Activated naive CD4-positive, alpha-beta T cell treated with anti-CD3 and anti-CD28 coated beads, Interleukin-2, amount 10 ng/mL, durations not matched to agents 7 days and 5 days (primary cell): ENCODE measurements at regions not wholly inside any gene's neighbourhood (a gene's known extent, or its start where the extent isn't known, plus 50 kb on each side); places are given as distances from the start of the nearest gene placed in this dataset.
A peak's percentile ranks its signal among the peaks of the same experiment; 100 is the strongest.

Experiments
- CTCF ChIA-PET: fragments of 350-600 bp; sonication (Branson Sonifier 250); formaldehyde crosslinking; loops from one replicate; lab custom pipeline; 2021; ENCODE audit warnings: antibody characterized with exemption; lab: Charles Lee
- DNase-seq: peaks from one replicate; pipeline ENCODE4 v3.0.0-alpha.2; 2020
- H3K27ac Mint-ChIP-seq: one replicate; pipeline ENCODE4 v1.8.0; 2021; ENCODE audit warnings: mild to moderate bottlenecking, moderate library complexity, mixed read lengths
- H3K27me3 Mint-ChIP-seq: one replicate; pipeline ENCODE4 v1.8.0; 2021; ENCODE audit warnings: mild to moderate bottlenecking, mixed read lengths
- H3K36me3 Mint-ChIP-seq: one replicate; pipeline ENCODE4 v1.8.0; 2021; ENCODE audit warnings: mixed read lengths
- H3K4me1 Mint-ChIP-seq: one replicate; pipeline ENCODE4 v1.8.0; 2021; ENCODE audit warnings: mixed read lengths
- H3K4me3 Mint-ChIP-seq: one replicate; pipeline ENCODE4 v1.8.0; 2021; ENCODE audit warnings: mild to moderate bottlenecking, moderate library complexity, mixed read lengths
- H3K9me3 Mint-ChIP-seq: one replicate; pipeline ENCODE4 v1.8.0; 2021; ENCODE audit warnings: mixed read lengths

- peaks cover 1% of the 10 kb centered on the region for H3K9me3 Mint-ChIP-seq
- CTCF ChIA-PET = no interaction called here
- no peaks in the 10 kb centered on the region for H3K4me1 Mint-ChIP-seq
Observed at GRCh38 chr7:52021343-52021742, 704.7 kb upstream of the COBL start.

GRCh38 chr7:52018680-52019054 lies 702.1 kb upstream of the COBL start:
- DNase-seq = no peak
- Mint-ChIP-seq H3K27me3 (no peaks in the 10 kb centered on the region), H3K4me1 (no peaks in the 10 kb centered on the region), H3K9me3 (peaks cover 1% of the 10 kb centered on the region), H3K27ac (no peak overlapping the region), H3K4me3 (no peak overlapping the region), H3K36me3 (no peaks in the 10 kb centered on the region)
- CTCF ChIA-PET = no interaction called here

More at GRCh38 chr7:52021343-52021742, 704.7 kb upstream of the COBL start:
- no peak for DNase-seq
- Mint-ChIP-seq H3K4me3 (no peak overlapping the region), H3K36me3 (no peaks in the 10 kb centered on the region), H3K27ac (no peak overlapping the region), H3K27me3 (no peaks in the 10 kb centered on the region)

GRCh38 chr7:52017802-52018679 lies 701.4 kb upstream of the COBL start:
- Mint-ChIP-seq H3K36me3 (no peaks in the 10 kb centered on the region), H3K4me3 (no peak overlapping the region), H3K4me1 (no peaks in the 10 kb centered on the region), H3K27me3 (no peaks in the 10 kb centered on the region), H3K9me3 (peaks cover 1% of the 10 kb centered on the region), H3K27ac (no peak overlapping the region)
- peak; percentile 23 for DNase-seq
- CTCF ChIA-PET = no interaction called here

GRCh38 chr7:52009181-52009580 lies 692.6 kb upstream of the COBL start:
- H3K9me3 Mint-ChIP-seq = peaks cover 19% of the 10 kb centered on the region
- no peak for DNase-seq
- H3K4me1 Mint-ChIP-seq = no peaks in the 10 kb centered on the region
- no peak overlapping the region for H3K4me3 Mint-ChIP-seq
- H3K27me3 Mint-ChIP-seq = no peaks in the 10 kb centered on the region
- no peak overlapping the region for H3K27ac Mint-ChIP-seq
- no peaks in the 10 kb centered on the region for H3K36me3 Mint-ChIP-seq
- CTCF ChIA-PET = no interaction called here

GRCh38 chr7:52006674-52007073 lies 690.1 kb upstream of the COBL start:
- CTCF ChIA-PET = no interaction called here
- Mint-ChIP-seq H3K27ac (no peak overlapping the region), H3K27me3 (no peaks in the 10 kb centered on the region), H3K9me3 (peaks cover 18% of the 10 kb centered on the region), H3K36me3 (no peaks in the 10 kb centered on the region), H3K4me3 (no peak overlapping the region), H3K4me1 (no peaks in the 10 kb centered on the region)
- no peak for DNase-seq

GRCh38 chr7:52005613-52006012 lies 689.0 kb upstream of the COBL start:
- Mint-ChIP-seq H3K4me1 (no peaks in the 10 kb centered on the region), H3K27ac (no peak overlapping the region), H3K4me3 (no peak overlapping the region), H3K9me3 (peaks cover 13% of the 10 kb centered on the region), H3K27me3 (no peaks in the 10 kb centered on the region), H3K36me3 (no peaks in the 10 kb centered on the region)
- DNase-seq = no peak
- CTCF ChIA-PET = no interaction called here

GRCh38 chr7:51995596-51996179 lies 679.1 kb upstream of the COBL start:
- Mint-ChIP-seq H3K4me3 (no peak overlapping the region), H3K27me3 (no peaks in the 10 kb centered on the region), H3K4me1 (no peaks in the 10 kb centered on the region), H3K27ac (no peak overlapping the region), H3K36me3 (no peaks in the 10 kb centered on the region), H3K9me3 (peaks cover 14% of the 10 kb centered on the region)
- DNase-seq = no peak
- CTCF ChIA-PET = no interaction called here

- Mint-ChIP-seq H3K27ac (no peak overlapping the region), H3K4me1 (no peaks in the 10 kb centered on the region), H3K4me3 (no peak overlapping the region), H3K36me3 (no peaks in the 10 kb centered on the region), H3K27me3 (no peaks in the 10 kb centered on the region), H3K9me3 (peaks cover 9% of the 10 kb centered on the region)
- CTCF ChIA-PET = no interaction called here
- no peak for DNase-seq
Observed at GRCh38 chr7:51982653-51983052, 666.0 kb upstream of the COBL start.

GRCh38 chr7:51980812-51981211 lies 664.2 kb upstream of the COBL start:
- Mint-ChIP-seq H3K36me3 (no peaks in the 10 kb centered on the region), H3K27ac (no peak overlapping the region), H3K9me3 (peaks cover 3% of the 10 kb centered on the region), H3K4me1 (no peaks in the 10 kb centered on the region), H3K27me3 (no peaks in the 10 kb centered on the region), H3K4me3 (no peak overlapping the region)
- CTCF ChIA-PET = no interaction called here
- DNase-seq = no peak

- no peak overlapping the region for H3K27ac Mint-ChIP-seq
Observed at GRCh38 chr7:51980313-51980712, 663.7 kb upstream of the COBL start.

GRCh38 chr7:51977913-51978312 lies 661.3 kb upstream of the COBL start:
- H3K36me3 Mint-ChIP-seq = no peaks in the 10 kb centered on the region

More at GRCh38 chr7:51980313-51980712, 663.7 kb upstream of the COBL start:
- no peak overlapping the region for H3K4me3 Mint-ChIP-seq
- no peaks in the 10 kb centered on the region for H3K4me1 Mint-ChIP-seq
- H3K9me3 Mint-ChIP-seq = peaks cover 3% of the 10 kb centered on the region
- CTCF ChIA-PET = no interaction called here
- no peaks in the 10 kb centered on the region for H3K27me3 Mint-ChIP-seq
- H3K36me3 Mint-ChIP-seq = no peaks in the 10 kb centered on the region
- no peak for DNase-seq

GRCh38 chr7:51973939-51974338 lies 657.3 kb upstream of the COBL start:
- no peaks in the 10 kb centered on the region for H3K4me1 Mint-ChIP-seq
- H3K9me3 Mint-ChIP-seq = peaks cover 9% of the 10 kb centered on the region
- no peaks in the 10 kb centered on the region for H3K36me3 Mint-ChIP-seq
- H3K27ac Mint-ChIP-seq = no peak overlapping the region
- no peak for DNase-seq
- H3K27me3 Mint-ChIP-seq = no peaks in the 10 kb centered on the region
- H3K4me3 Mint-ChIP-seq = no peak overlapping the region
- CTCF ChIA-PET = no interaction called here

More at GRCh38 chr7:51977913-51978312, 661.3 kb upstream of the COBL start:
- H3K27me3 Mint-ChIP-seq = no peaks in the 10 kb centered on the region
- H3K27ac Mint-ChIP-seq = no peak overlapping the region
- H3K4me1 Mint-ChIP-seq = no peaks in the 10 kb centered on the region
- CTCF ChIA-PET = no interaction called here
- DNase-seq = no peak
- H3K4me3 Mint-ChIP-seq = no peak overlapping the region
- H3K9me3 Mint-ChIP-seq = no peaks in the 10 kb centered on the region

- H3K27me3 Mint-ChIP-seq = no peaks in the 10 kb centered on the region
- H3K27ac Mint-ChIP-seq = no peak overlapping the region
- no peaks in the 10 kb centered on the region for H3K36me3 Mint-ChIP-seq
- CTCF ChIA-PET = no interaction called here
- H3K4me1 Mint-ChIP-seq = no peaks in the 10 kb centered on the region
- DNase-seq = no peak
- H3K4me3 Mint-ChIP-seq = no peak overlapping the region
- H3K9me3 Mint-ChIP-seq = peaks cover 9% of the 10 kb centered on the region
Observed at GRCh38 chr7:51973071-51973470, 656.5 kb upstream of the COBL start.

- H3K4me3 Mint-ChIP-seq = no peak overlapping the region
- no peaks in the 10 kb centered on the region for H3K27me3 Mint-ChIP-seq
- no peak for DNase-seq
- H3K27ac Mint-ChIP-seq = no peak overlapping the region
- H3K4me1 Mint-ChIP-seq = no peaks in the 10 kb centered on the region
- H3K9me3 Mint-ChIP-seq = peaks cover 9% of the 10 kb centered on the region
- H3K36me3 Mint-ChIP-seq = no peaks in the 10 kb centered on the region
- CTCF ChIA-PET = no interaction called here
Observed at GRCh38 chr7:51970961-51971665, 654.5 kb upstream of the COBL start.
